ENCODE measurements at regions not wholly inside any gene's neighbourhood (a gene's known extent, or its start where the extent isn't known, plus 50 kb on each side); places are given as distances from the start of the nearest gene placed in this dataset.

DNA sequence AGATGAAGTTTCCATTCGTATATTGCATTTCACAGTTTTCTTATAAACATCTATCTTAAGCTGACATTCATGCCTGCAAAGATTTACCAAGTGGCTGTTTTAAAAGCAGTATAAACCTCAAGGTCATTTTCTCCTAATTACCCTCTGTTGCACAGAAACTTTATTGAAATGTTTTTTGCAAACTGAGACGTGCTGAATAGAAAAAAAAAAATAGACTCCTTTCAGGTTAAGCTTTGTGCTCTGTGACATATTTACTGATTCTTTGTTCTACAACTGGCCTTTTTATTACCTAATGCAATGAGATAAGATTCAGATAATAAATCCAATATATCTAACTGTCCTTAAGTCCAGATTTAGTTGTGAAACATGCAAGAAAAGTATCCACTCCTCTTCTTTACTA lies 938.7 kb downstream of the DSC3 start:
- Histone ChIP-seq H3K4me3 (ENCODE audit: low read depth, low read length, poor library complexity, severe bottlenecking) (no peak overlapping the region), H3K27me3 (replicated peaks; ENCODE audit: insufficient read depth, low read depth, low read length, poor library complexity) (no peaks in the 10 kb centered on the region), H3K9me3 (ENCODE audit: low read depth, low read length, poor library complexity, severe bottlenecking) (no peaks in the 10 kb centered on the region), H3K4me1 (ENCODE audit: insufficient read depth, low read length, poor library complexity, severe bottlenecking) (no peaks in the 10 kb centered on the region), H3K36me3 (ENCODE audit: insufficient read depth, low read length, poor library complexity, severe bottlenecking) (no peaks in the 10 kb centered on the region), H3K27ac (ENCODE audit: low read depth, low read length, poor library complexity, severe bottlenecking) (no peak overlapping the region)
- CTCF ChIA-PET = no interaction called here
- no TSS peak for BruUV-seq (replicated peaks)
- POLR2A ChIA-PET (ENCODE audit: low non-redundant PET) = no interaction called here
- intact Hi-C loops (cut with micrococcal nuclease; ENCODE audit: unreplicated experiment) = no loop called here
- TF ChIP-seq CTCF (conservative IDR thresholded peaks at IDR 0.05; ENCODE audit: low read depth, low read length) = no peak
- no peak for TF ChIP-seq EZH2 (IDR thresholded peaks at IDR 0.05; ENCODE audit: borderline replicate concordance, low read depth, low read length, poor library complexity, severe bottlenecking)
- no peak for DNase-seq (ENCODE audit: low spot score)

- BruUV-seq (replicated peaks) = no TSS peak
- Histone ChIP-seq H3K9me3 (ENCODE audit: low read depth, low read length, poor library complexity, severe bottlenecking) (no peaks in the 10 kb centered on the region), H3K27ac (ENCODE audit: low read depth, low read length, poor library complexity, severe bottlenecking) (no peak overlapping the region), H3K4me3 (ENCODE audit: low read depth, low read length, poor library complexity, severe bottlenecking) (no peak overlapping the region), H3K4me1 (ENCODE audit: insufficient read depth, low read length, poor library complexity, severe bottlenecking) (no peaks in the 10 kb centered on the region), H3K27me3 (replicated peaks; ENCODE audit: insufficient read depth, low read depth, low read length, poor library complexity) (no peaks in the 10 kb centered on the region), H3K36me3 (ENCODE audit: insufficient read depth, low read length, poor library complexity, severe bottlenecking) (no peaks in the 10 kb centered on the region)
- POLR2A ChIA-PET (ENCODE audit: low non-redundant PET) = no interaction called here
- TF ChIP-seq CTCF (conservative IDR thresholded peaks at IDR 0.05; ENCODE audit: low read depth, low read length) (no peak), EZH2 (IDR thresholded peaks at IDR 0.05; ENCODE audit: borderline replicate concordance, low read depth, low read length, poor library complexity, severe bottlenecking) (no peak)
- intact Hi-C loops (cut with micrococcal nuclease; ENCODE audit: unreplicated experiment) = no loop called here
- CTCF ChIA-PET = no interaction called here
- no peak for DNase-seq (ENCODE audit: low spot score)
Measured at GRCh38 chr18:30096796-30097195, 945.7 kb downstream of the DSC3 start.

DNA sequence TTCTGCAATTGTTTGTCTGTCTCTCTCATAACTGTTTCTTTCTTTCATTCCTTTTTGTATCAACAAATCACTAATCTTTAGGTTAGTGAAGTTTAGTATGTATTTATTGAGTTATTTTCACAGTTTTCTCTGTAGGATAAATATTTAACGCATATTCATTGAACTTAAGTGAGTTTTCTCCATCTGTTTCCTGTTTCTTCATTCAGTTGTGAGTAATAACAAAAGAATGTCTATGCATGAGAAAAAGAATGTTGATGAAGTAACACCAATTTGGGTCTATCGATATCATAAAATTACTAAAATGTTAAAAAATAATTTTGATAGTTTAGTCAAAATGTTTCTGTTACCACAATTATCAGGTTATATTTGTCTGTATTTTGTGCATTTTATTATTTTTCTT lies 948.0 kb downstream of the DSC3 start:
- Histone ChIP-seq H3K4me3 (ENCODE audit: low read depth, low read length, poor library complexity, severe bottlenecking) (no peak overlapping the region), H3K4me1 (ENCODE audit: insufficient read depth, low read length, poor library complexity, severe bottlenecking) (no peaks in the 10 kb centered on the region), H3K27ac (ENCODE audit: low read depth, low read length, poor library complexity, severe bottlenecking) (no peak overlapping the region), H3K27me3 (replicated peaks; ENCODE audit: insufficient read depth, low read depth, low read length, poor library complexity) (no peaks in the 10 kb centered on the region), H3K9me3 (ENCODE audit: low read depth, low read length, poor library complexity, severe bottlenecking) (no peaks in the 10 kb centered on the region), H3K36me3 (ENCODE audit: insufficient read depth, low read length, poor library complexity, severe bottlenecking) (no peaks in the 10 kb centered on the region)
- BruUV-seq (replicated peaks) = no TSS peak
- POLR2A ChIA-PET (ENCODE audit: low non-redundant PET) = no interaction called here
- no peak for TF ChIP-seq EZH2 (IDR thresholded peaks at IDR 0.05; ENCODE audit: borderline replicate concordance, low read depth, low read length, poor library complexity, severe bottlenecking)
- TF ChIP-seq CTCF (conservative IDR thresholded peaks at IDR 0.05; ENCODE audit: low read depth, low read length) = no peak
- CTCF ChIA-PET = no interaction called here
- DNase-seq (ENCODE audit: low spot score) = peak; percentile 27
- intact Hi-C loops (cut with micrococcal nuclease; ENCODE audit: unreplicated experiment) = no loop called here

Data from A673 (cell line).